Breast epithelium (tissue), 3 donors: ENCODE measurements at regions not wholly inside any gene's neighbourhood (a gene's known extent, or its start where the extent isn't known, plus 50 kb on each side); places are given as distances from the start of the nearest gene placed in this dataset.
"Not testable (repeated sequence)": the region's sequence is repeated elsewhere in the genome, so short reads cannot be mapped to it uniquely, and the experiment has no call there.

ENCODE experiments used
- POLR2AphosphoS5 ChIP-seq, 3 donors: sonication (generic); formaldehyde crosslinking; IDR thresholded peaks; one replicate each; pipeline ENCODE4 v1.6.1; 2017; ENCODE audit warnings: antibody characterized with exemption in 3 of 3
- TF ChIP-seq, protein P1 (sequence below), 3 donors: fragments of 450-650 bp; IDR thresholded peaks; one replicate each; pipeline ENCODE4 v1.5.1; 2016 to 2017; ENCODE audit warnings: antibody characterized with exemption in 3 of 3, mild to moderate bottlenecking in 3 of 3, moderate library complexity in 3 of 3

DNA sequence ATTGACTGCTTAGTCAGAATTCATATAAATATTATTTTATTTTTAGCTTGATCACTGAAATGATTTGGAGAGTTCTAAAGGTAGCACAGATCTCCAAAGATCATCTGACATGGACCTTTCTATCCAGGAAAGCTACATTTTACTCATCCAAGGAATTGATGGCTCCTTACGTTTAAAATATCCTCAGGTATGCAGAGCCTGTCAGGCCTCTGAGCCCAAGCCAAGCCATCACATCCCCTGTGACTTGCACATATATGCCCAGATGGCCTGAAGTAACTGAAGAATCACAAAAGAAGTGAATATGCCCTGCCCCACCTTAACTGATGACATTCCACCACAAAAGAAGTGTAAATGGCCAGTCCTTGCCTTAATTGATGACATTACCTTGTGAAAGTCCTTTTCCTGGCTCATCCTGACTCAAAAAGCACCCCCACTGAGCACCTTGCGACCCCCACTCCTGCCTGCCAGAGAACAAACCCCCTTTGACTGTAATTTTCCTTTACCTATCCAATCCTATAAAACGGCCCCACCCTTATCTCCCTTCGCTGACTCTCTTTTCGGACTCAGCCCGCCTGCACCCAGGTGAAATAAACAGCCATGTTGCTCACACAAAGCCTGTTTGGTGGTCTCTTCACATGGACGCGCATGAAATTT lies 411.6 kb upstream of the RORB start:
- not testable (repeated sequence) for TF ChIP-seq POLR2AphosphoS5 (IDR thresholded peaks at IDR 0.05)
- TF ChIP-seq, protein P1, sequence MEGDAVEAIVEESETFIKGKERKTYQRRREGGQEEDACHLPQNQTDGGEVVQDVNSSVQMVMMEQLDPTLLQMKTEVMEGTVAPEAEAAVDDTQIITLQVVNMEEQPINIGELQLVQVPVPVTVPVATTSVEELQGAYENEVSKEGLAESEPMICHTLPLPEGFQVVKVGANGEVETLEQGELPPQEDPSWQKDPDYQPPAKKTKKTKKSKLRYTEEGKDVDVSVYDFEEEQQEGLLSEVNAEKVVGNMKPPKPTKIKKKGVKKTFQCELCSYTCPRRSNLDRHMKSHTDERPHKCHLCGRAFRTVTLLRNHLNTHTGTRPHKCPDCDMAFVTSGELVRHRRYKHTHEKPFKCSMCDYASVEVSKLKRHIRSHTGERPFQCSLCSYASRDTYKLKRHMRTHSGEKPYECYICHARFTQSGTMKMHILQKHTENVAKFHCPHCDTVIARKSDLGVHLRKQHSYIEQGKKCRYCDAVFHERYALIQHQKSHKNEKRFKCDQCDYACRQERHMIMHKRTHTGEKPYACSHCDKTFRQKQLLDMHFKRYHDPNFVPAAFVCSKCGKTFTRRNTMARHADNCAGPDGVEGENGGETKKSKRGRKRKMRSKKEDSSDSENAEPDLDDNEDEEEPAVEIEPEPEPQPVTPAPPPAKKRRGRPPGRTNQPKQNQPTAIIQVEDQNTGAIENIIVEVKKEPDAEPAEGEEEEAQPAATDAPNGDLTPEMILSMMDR (IDR thresholded peaks at IDR 0.05), result not testable (repeated sequence)
